GM04504 (cell line): ENCODE measurements at regions not wholly inside any gene's neighbourhood (a gene's known extent, or its start where the extent isn't known, plus 50 kb on each side); places are given as distances from the start of the nearest gene placed in this dataset.

Experiments
- DNase-seq: peaks from one replicate; pipeline ENCODE4 v3.0.0-alpha.2; 2012; ENCODE audit warnings: low read depth

DNA sequence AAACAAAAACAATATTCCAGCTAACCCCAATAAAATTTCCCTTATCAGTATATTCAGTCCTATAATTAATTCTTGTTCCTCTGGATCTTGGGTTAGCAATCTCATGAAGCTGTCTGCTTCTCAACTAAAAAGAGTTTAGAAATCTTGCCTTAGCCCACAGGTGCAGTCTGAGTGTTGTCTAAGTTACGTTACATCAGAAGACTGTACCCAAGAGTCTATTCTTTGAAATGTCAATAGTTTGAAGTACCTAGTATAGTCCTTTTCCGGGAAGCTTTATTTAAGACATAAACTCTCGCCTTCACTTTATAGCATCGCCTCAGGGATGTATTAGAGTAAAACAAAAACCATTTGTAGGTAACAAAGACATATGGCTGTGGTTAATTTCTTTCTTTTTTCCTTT, 465.1 kb downstream of the FUT8 start:
- no peak for DNase-seq

DNA sequence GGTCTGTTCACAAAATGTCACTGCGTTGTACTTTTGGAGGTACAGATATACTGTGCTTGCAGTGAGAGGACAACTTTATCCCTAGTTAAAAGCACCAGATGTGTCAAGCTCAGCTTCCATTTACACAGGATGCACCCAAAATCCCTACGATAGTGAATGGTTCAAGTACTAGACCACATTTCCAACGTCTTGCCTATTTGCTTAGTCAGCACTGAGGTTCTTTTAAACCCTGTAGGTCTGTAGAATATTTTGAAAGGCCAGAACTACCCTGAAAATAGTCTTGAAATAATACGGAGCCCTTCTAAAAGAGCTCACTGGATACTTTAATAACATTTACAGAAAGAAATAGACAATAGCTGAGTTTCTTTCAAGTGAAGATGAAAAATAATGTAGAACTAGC, 466.1 kb downstream of the FUT8 start:
- no peak for DNase-seq

DNA sequence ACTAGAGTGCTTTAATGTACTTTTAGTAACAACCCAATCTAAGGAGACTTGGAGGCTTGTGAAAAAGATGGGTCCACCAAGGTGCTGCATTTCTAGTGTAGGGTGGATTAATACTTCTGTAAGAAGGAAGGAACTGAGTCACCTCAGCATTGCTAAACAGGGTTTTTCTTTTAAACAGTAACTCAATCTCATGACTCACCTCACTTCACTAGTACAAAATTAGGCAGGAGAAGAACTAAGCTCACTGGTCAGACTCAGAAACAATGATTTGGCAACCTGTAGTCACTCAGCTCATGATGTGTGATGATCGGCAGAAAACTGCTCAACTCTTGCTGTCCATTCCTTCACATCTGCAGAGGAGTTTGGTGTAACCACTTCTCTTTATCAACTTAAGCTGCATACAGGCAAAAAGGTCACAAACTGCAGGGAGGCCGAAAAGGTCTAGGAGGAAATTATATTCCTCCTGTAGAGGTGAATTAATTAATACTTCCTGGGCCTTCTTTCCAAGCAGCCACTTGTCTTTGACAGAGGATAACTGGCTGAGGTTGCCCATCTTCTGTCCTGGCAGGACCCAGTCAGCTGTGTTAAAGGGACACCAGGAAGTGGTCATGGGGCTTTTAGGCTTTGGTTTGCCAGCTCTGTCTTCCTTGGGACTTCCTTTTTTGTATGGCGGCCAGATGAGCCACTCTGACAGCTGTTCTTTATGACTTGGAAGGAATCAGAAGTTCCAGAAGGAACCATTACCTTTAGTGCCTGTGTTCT, 466.9 kb downstream of the FUT8 start:
- peak; percentile 6 for DNase-seq

DNA sequence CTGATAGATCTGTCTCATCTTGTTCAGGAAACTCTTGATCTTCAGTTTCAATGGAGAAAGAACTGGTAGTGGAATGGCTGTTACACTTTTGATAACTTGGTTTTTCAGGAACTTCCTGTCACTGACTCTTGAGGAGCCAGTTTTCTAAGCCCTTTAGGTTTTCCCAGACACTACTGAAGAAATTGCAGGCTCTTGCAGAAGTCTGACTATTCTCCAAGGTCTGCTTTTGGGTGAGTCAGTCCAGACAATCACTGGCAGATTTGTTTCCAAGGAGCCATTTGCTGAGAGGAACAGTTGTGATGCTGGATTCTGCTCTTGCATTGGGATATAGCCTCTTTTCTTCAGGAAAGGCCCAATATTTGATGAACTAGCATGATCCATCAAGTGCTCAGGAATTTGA, 468.0 kb downstream of the FUT8 start:
- DNase-seq = no peak

DNA sequence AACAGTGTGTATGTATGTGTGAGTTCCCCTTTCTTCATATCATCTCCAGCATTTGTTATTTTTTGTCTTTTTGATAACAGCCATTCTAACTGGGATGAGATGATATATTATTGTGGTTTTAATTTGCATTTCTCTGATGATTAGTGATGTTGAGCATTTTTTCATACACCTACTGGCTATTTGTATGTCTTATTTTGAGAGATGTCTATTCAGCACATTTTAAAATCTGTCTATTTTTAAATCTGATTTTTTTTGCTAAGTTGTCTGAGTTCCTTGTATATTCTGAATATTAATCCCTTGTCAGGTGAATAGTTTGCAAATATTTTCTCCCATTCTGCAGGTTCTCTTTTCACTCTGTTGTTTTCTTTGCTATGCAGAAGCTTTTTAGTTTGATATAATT, 469.1 kb downstream of the FUT8 start:
- no peak for DNase-seq

- DNase-seq = no peak
Measured at GRCh38 chr14:65888677-65889076, 476.1 kb downstream of the FUT8 start.

DNA sequence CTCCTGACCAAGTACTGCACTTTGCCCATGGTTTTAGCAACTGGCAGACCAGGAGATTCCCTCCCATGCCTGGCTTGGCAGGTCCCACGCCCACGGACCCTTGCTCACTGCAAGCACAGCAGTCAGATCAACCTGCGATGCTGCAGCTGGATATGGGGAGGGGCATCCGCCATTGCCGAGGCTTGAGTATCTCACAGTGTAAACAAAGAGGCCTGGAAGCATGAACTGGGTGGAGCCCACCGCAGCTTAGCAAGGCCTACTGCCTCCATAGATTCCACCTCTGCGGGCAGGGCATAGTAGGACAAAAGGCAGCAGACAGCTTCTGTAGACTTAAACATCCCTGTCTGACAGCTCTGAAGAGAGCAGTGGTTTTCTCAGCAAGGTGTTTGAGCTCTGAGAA, 479.8 kb downstream of the FUT8 start:
- no peak for DNase-seq

GRCh38 chr14:65900164-65900563, 487.6 kb downstream of the FUT8 start:
- DNase-seq = no peak

- DNase-seq = no peak
Measured at GRCh38 chr14:65901595-65901994, 489.1 kb downstream of the FUT8 start.

DNA sequence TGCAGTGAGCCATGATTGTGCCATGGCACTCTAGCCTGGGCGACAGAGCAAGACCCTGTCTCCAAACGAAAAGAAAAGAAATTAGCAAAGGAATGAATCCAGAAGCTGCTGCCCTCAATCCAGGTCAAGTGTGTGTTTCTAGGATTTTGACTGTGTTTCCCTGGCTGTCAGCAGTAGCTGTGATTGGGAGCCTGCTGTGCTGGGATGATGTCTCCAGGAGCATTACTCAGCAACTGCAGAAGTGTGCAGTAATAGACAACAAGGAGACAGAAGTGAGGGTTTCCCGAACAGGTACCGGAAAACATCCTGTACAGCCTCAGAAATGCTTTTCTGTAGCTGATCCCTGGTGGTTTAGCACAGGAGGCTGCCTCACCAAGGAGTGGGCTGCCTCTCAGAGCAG, 492.5 kb downstream of the FUT8 start:
- DNase-seq = no peak

- DNase-seq = no peak
Measured at GRCh38 chr14:65906344-65906743, 493.8 kb downstream of the FUT8 start.

DNA sequence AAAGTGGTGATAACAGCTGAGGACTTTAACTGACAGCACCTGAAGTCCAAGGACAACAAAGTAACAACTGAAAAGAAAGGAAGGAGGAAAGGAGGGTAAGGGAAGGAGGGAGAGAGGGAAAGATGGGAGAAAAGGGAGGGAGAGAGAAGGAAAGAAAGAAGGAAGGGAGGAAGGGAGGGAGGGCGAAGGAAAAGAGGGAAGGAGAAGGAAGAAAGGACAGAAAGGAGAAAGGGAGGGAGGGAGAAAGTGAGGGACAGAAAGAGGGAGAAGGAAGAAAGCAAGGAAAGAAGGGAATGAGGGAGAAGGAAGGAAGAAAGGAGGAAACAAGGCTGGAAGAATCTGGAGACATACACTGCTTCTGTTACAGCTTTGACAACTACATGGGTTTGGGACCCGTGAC, 494.4 kb downstream of the FUT8 start:
- no peak for DNase-seq

DNA sequence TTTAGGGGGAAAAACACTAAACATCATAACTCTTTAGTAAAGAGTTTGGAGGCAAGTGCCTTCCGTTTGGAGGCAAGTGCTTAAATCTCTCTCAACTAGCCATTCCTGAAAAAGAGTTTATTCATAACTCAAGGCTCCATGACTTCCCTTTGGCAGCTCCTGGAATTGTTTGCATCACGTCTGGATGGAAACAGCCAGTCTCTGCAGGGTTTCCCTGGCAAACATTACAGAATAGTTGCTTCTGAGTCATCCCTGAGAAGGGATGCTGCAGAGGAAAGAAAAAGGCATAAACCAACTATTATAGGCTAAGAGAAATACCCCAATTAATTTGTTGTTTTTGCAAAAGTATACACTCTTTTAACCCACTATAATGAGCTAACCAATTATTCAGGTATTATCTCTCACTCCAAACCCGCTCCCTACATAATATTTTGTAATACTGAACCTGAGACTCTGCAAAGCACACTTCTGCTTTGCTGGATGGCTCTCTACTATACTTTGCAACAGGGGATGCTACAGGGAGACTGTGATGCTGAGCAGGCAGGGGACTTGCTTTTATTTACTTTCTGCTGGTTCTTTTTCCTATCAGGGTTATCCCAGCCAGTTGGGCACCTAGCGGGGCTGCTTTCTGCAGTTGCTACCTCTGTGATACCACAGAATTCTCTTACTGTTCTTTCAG, 497.7 kb downstream of the FUT8 start:
- DNase-seq = peak; percentile 23

- no peak for DNase-seq
Measured at GRCh38 chr14:65915125-65915524, 502.6 kb downstream of the FUT8 start.

- DNase-seq = no peak
Measured at GRCh38 chr14:65916055-65916454, 503.5 kb downstream of the FUT8 start.

GRCh38 chr14:65920996-65921395, 508.5 kb downstream of the FUT8 start:
- no peak for DNase-seq

- DNase-seq = no peak
Measured at GRCh38 chr14:65922142-65922541, 509.6 kb downstream of the FUT8 start.

DNA sequence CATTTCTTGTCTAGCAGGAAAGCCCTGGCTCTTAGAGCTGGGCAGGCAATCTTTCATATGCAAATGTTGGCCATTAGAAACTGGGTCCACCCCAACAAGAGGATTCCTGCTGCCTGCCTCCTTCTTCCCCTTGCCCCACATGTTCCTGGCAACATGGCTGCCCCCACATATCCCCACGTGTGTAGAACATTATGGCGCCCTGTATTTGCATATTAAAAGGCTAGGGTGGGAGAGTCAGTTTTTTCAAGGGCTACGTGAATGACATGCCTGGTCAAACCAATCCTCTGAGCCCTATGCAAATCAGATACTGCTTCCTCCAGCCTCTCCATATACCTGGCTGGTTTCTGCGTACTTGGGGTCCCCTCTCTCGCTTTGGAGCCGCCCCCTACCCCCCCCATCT, 514.0 kb downstream of the FUT8 start:
- DNase-seq = no peak

DNA sequence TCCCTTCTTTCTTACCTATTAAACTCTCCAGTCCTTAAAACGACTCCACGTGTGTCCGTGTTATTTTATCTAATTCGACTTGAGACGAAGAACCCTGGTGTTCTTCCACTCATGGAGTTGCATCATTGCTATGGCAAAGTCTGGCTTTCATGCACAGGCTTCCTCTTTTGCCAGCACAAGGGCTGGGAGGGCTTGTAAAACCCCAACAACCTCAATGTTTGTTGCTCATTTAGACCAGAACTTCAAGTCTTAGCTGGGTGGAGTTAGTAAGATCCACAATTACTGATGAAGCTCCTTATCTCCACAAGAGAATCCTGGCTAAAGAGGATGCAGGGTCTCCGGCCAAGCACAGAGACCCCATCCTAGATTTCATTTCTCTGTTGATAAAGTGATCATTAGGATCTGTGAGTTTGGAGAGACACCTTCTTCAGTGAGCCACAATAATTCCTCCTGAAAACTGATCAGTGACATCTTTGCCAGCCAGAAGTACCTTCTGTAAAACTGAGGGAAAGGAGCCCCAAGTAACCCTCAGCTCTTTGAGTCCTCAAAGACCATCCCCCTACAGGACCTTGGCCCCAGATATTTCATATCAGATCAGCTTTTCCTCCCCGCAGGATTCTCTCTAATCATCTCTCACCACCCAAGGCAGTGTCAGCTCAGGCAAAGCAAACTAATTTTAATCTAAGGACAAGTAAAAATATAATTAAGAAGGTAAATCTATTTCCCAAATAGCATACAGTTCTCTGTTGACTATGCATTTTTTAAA, 514.6 kb downstream of the FUT8 start:
- DNase-seq = no peak

- DNase-seq = no peak
Measured at GRCh38 chr14:65927931-65928356, 515.4 kb downstream of the FUT8 start.

DNA sequence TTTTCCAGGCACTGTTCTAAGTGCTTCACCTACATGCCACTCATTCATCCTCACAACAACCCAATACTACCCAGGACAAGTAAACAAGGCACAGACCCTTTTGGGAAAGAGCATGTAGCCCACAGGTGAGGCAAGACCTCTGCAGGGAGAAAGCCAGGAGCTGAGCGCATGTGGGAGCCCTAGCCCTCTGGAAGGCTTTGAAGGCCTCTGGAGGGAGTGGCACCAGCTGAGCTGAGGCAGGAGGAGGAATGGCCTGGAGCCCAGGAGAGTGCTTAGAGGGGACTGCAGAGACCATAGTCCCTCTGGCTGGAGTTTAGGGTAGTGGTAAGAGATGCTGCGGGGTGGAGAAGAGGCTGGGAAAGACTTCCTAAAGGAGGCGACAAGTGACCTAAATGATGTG, 516.5 kb downstream of the FUT8 start:
- DNase-seq = no peak

DNA sequence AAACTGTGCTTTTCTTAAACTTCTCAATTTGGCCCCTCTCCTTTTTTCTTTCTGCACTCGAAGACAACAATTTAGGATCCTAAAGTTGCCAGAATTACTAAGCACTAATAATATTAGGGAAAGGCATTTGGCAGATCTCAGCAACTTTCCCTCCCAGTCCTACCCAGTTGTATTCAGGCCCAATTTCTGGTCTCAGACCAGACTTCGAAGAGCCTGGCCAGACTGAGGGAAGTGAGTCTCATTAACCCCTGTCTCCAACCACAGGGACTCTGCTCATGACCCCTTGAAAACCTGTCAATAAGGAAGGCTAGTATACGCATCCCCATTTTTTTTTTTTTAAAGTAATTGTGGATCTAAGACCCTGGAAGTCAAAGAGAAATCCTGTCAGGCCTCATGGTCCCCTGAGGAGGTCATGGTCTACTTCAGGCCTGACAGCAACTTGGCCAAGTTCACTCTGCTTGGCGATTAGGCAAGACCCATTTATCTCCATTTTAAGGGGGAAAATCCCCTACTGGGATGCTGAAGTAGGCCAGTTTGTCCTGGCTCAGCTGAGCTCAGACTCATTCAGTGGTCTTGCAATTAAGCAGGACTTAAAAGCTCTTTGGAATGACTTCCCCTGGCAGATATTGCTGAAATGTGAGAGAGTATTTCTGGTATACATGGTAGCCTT, 521.0 kb downstream of the FUT8 start:
- DNase-seq = no peak

DNA sequence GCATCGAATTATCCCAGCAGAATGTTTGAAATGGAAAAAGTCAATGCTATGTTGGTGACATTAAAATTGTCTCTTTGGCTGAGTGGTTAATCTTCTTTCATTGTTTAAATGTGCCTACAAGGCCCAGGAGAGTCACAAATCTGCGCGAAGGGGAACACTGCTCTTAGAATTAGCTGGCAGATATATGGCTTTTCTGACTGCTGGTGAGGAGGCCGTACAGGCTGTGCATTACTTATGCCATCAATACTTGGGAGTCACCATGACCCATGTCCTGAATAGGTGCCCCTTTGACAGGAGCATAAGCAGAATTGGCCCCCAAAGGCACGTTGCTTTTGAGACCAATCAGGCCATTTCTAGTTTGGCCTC, 521.5 kb downstream of the FUT8 start:
- no peak for DNase-seq
